Neural cell (in vitro differentiated cells): ENCODE measurements at regions not wholly inside any gene's neighbourhood (a gene's known extent, or its start where the extent isn't known, plus 50 kb on each side); places are given as distances from the start of the nearest gene placed in this dataset.
A peak's percentile ranks its signal among the peaks of the same experiment; 100 is the strongest.

Experiments used
- H2AFZ ChIP-seq: fragments of 200-600, 300-800 bp; sonication (generic), shearing (Covaris generic); 2 replicates; pipeline ENCODE4 v1.6.0; 2014; ENCODE audit warnings: low read depth, mild to moderate bottlenecking, antibody characterized with exemption, low read length, moderate library complexity
- H3F3A ChIP-seq: fragments of 200-600 bp; shearing (Covaris generic); 2 replicates; pipeline ENCODE4 v1.6.1; 2016; ENCODE audit warnings: mild to moderate bottlenecking, moderate library complexity, mixed read lengths, antibody characterized with exemption, low read length; ENCODE audit not compliant: insufficient read depth, poor library complexity, severe bottlenecking
- H3K27ac ChIP-seq: fragments of 200-600, 300-800 bp; sonication (generic), shearing (Covaris generic); 2 replicates; pipeline ENCODE4 v1.5.1; 2014; ENCODE audit warnings: mild to moderate bottlenecking, low read length, moderate library complexity
- H3K27me3 ChIP-seq: fragments of 300-800, 200-600 bp; sonication (generic), shearing (Covaris generic); 2 replicates; pipeline ENCODE4 v1.6.0; 2014; ENCODE audit warnings: mild to moderate bottlenecking, low read depth, low read length, moderate library complexity; ENCODE audit not compliant: insufficient read depth
- H3K36me3 ChIP-seq: fragments of 300-800, 200-600 bp; sonication (generic), shearing (Covaris generic); 2 replicates; pipeline ENCODE4 v1.5.1; 2014; ENCODE audit warnings: mild to moderate bottlenecking, antibody characterized with exemption, low read length, moderate library complexity; ENCODE audit not compliant: insufficient read depth
- H3K4me2 ChIP-seq: fragments of 300-800, 200-600 bp; sonication (generic), shearing (Covaris generic); 2 replicates; pipeline ENCODE4 v1.6.0; 2014; ENCODE audit warnings: mild to moderate bottlenecking, low read length
- H3K4me3 ChIP-seq: fragments of 300-800, 200-600 bp; sonication (generic), shearing (Covaris generic); 2 replicates; pipeline ENCODE4 v1.5.1; 2014; ENCODE audit warnings: mild to moderate bottlenecking, low read length, moderate library complexity
- H3K79me2 ChIP-seq: fragments of 200-600 bp; shearing (Covaris generic); replicated peaks from 2 replicates; pipeline ENCODE4 v1.6.0; 2014; ENCODE audit warnings: mild to moderate bottlenecking, low read length, moderate library complexity; ENCODE audit not compliant: insufficient read depth
- H3K9ac ChIP-seq: fragments of 300-800, 200-600 bp; sonication (generic), shearing (Covaris generic); 2 replicates; pipeline ENCODE4 v1.6.1; 2016; ENCODE audit warnings: mild to moderate bottlenecking, low read length, mixed read lengths
- H3K9me2 ChIP-seq: fragments of 200-600 bp; shearing (Covaris generic); 2 replicates; pipeline ENCODE4 v1.6.1; 2016; ENCODE audit warnings: mild to moderate bottlenecking, low read length, mixed read lengths; ENCODE audit not compliant: insufficient read depth
- H3K9me3 ChIP-seq: fragments of 200-600, 300-800 bp; sonication (generic), shearing (Covaris generic); 2 replicates; pipeline ENCODE4 v1.6.1; 2016; ENCODE audit warnings: mild to moderate bottlenecking, mixed run types, low read length, moderate library complexity, mixed read lengths
- H4K20me1 ChIP-seq: fragments of 200-600 bp; shearing (Covaris generic); 2 replicates; pipeline ENCODE4 v1.6.1; 2016; ENCODE audit warnings: mild to moderate bottlenecking, mixed run types; ENCODE audit not compliant: insufficient read depth
- CTCF ChIP-seq: fragments of 450-650 bp; IDR thresholded peaks from 2 replicates; pipeline ENCODE4 v1.5.1; 2014; ENCODE audit warnings: antibody characterized with exemption, mild to moderate bottlenecking, moderate library complexity; ENCODE audit not compliant: poor library complexity, severe bottlenecking
- EP300 ChIP-seq: fragments of 450-650 bp; conservative IDR thresholded peaks from 2 replicates; pipeline ENCODE4 v1.6.1; 2014; ENCODE audit warnings: antibody characterized with exemption, mild to moderate bottlenecking, moderate library complexity; ENCODE audit not compliant: poor library complexity, severe bottlenecking
- EZH2 ChIP-seq: fragments of 200-600, 300-800 bp; shearing (Covaris generic), sonication (generic); IDR thresholded peaks from 2 replicates; pipeline ENCODE4 v1.6.1; 2014; ENCODE audit warnings: antibody characterized with exemption, low read length, borderline replicate concordance, mild to moderate bottlenecking; ENCODE audit not compliant: insufficient read depth, poor library complexity, severe bottlenecking
- MXI1 ChIP-seq: fragments of 450-650 bp; conservative IDR thresholded peaks from 2 replicates; pipeline ENCODE4 v1.6.1; 2014; ENCODE audit warnings: antibody characterized with exemption, mild to moderate bottlenecking; ENCODE audit not compliant: poor library complexity, severe bottlenecking
- POLR2AphosphoS5 ChIP-seq: IDR thresholded peaks from 2 replicates; pipeline ENCODE4 v1.6.1; 2012
- RAD21 ChIP-seq: fragments of 450-650 bp; conservative IDR thresholded peaks from 2 replicates; pipeline ENCODE4 v1.6.1; 2014; ENCODE audit warnings: antibody characterized with exemption, mild to moderate bottlenecking, moderate library complexity
- REST ChIP-seq: IDR thresholded peaks from 2 replicates; pipeline ENCODE4 v1.6.1; 2012; ENCODE audit warnings: borderline replicate concordance
- SMC3 ChIP-seq: fragments of 450-650 bp; conservative IDR thresholded peaks from 2 replicates; pipeline ENCODE4 v1.6.1; 2014; ENCODE audit warnings: antibody characterized with exemption, mild to moderate bottlenecking, moderate library complexity; ENCODE audit not compliant: poor library complexity
- TAF1 ChIP-seq: IDR thresholded peaks from 2 replicates; pipeline ENCODE4 v1.6.1; 2012; ENCODE audit warnings: low read depth

- no peak overlapping the region for H3K4me2 ChIP-seq
- peaks cover 2% of the 10 kb centered on the region for H3K27me3 ChIP-seq
- H3K27ac ChIP-seq = no peak overlapping the region
- TF ChIP-seq MXI1 (no peak), POLR2AphosphoS5 (no peak), EZH2 (no peak), EP300 (no peak), SMC3 (no peak), RAD21 (no peak), REST (no peak), TAF1 (no peak), CTCF (no peak)
- no peaks in the 10 kb centered on the region for H4K20me1 ChIP-seq
- no peak overlapping the region for H3K4me3 ChIP-seq
- H3K9me3 ChIP-seq = no peaks in the 10 kb centered on the region
- no peak overlapping the region for H2AFZ ChIP-seq
- H3K79me2 ChIP-seq = no peaks in the 10 kb centered on the region
- H3K36me3 ChIP-seq = no peaks in the 10 kb centered on the region
- H3K9me2 ChIP-seq = no peaks in the 10 kb centered on the region
- H3K9ac ChIP-seq = no peak overlapping the region
- H3F3A ChIP-seq = no peaks in the 10 kb centered on the region
Observed at GRCh38 chr4:66565801-66566200, 895.5 kb upstream of the EPHA5 start.

GRCh38 chr4:66564901-66565651 lies 894.8 kb upstream of the EPHA5 start:
- no peak overlapping the region for H3K4me2 ChIP-seq
- no peak overlapping the region for H3K9ac ChIP-seq
- TF ChIP-seq EZH2 (no peak), CTCF (no peak), REST (no peak), TAF1 (no peak), POLR2AphosphoS5 (peak; percentile 81), MXI1 (no peak), RAD21 (no peak), SMC3 (no peak), EP300 (no peak)
- H3F3A ChIP-seq = no peaks in the 10 kb centered on the region
- no peaks in the 10 kb centered on the region for H3K79me2 ChIP-seq
- H4K20me1 ChIP-seq = no peaks in the 10 kb centered on the region
- H3K36me3 ChIP-seq = no peaks in the 10 kb centered on the region
- no peak overlapping the region for H3K27ac ChIP-seq
- peak overlapping the region; percentile 36 for H3K4me3 ChIP-seq
- peaks cover under 1% of the 10 kb centered on the region for H3K27me3 ChIP-seq
- no peak overlapping the region for H2AFZ ChIP-seq
- H3K9me2 ChIP-seq = no peaks in the 10 kb centered on the region
- H3K9me3 ChIP-seq = no peaks in the 10 kb centered on the region
